H1 (cell line): ENCODE measurements at regions not wholly inside any gene's neighbourhood (a gene's known extent, or its start where the extent isn't known, plus 50 kb on each side); places are given as distances from the start of the nearest gene placed in this dataset.

Source experiments
- CTCF ChIA-PET: fragments of 300-600 bp; sonication (Branson Sonifier 250); formaldehyde crosslinking; loops from one replicate; lab custom pipeline; 2021; ENCODE audit not compliant: partially characterized antibody; lab: Charles Lee
- POLR2A ChIA-PET: fragments of 300-600 bp; sonication (Branson Sonifier 250); formaldehyde crosslinking; loops from one replicate; lab custom pipeline; 2021; ENCODE audit warnings: inconsistent platforms; ENCODE audit not compliant: partially characterized antibody; lab: Charles Lee
- DNase-seq, 2 experiments: peaks; one replicate each; pipeline versions ENCODE4 v3.0.0 to v3.0.0-alpha.2; 2010 to 2022; ENCODE audit warnings: low spot score in 2 of 2, low read depth in 1 of 2, mixed read lengths in 1 of 2
- FAIRE-seq: peaks from 2 replicates; lab custom pipeline; 2011; peaks lifted over from hg19 to GRCh38; lab: Jason Lieb, UNC
- H2AFZ ChIP-seq: 2 replicates; pipeline ENCODE4 v1.8.1; 2012; ENCODE audit warnings: low read length, inconsistent platforms
- H2AK5ac ChIP-seq: 2 replicates; pipeline ENCODE4 v1.6.1; 2013; ENCODE audit warnings: low read depth, low read length
- H2BK120ac ChIP-seq: replicated peaks from 2 replicates; pipeline ENCODE3; 2013; ENCODE audit warnings: low read depth, low read length, inconsistent platforms
- H2BK12ac ChIP-seq: 2 replicates; pipeline ENCODE4 v1.6.1; 2013; ENCODE audit warnings: low read depth, low read length
- H2BK15ac ChIP-seq: 2 replicates; pipeline ENCODE4 v1.6.1; 2013; ENCODE audit warnings: low read length
- H2BK20ac ChIP-seq: 2 replicates; pipeline ENCODE4 v1.6.1; 2013; ENCODE audit warnings: low read length
- H2BK5ac ChIP-seq: 2 replicates; pipeline ENCODE4 v1.6.1; 2013; ENCODE audit warnings: low read depth, low read length
- H3K14ac ChIP-seq: 2 replicates; pipeline ENCODE4 v1.6.1; 2013; ENCODE audit warnings: inconsistent platforms; ENCODE audit not compliant: insufficient read length
- H3K18ac ChIP-seq: 2 replicates; pipeline ENCODE4 v1.6.1; 2013; ENCODE audit warnings: low read length; ENCODE audit errors: extremely low read depth
- H3K23ac ChIP-seq: 2 replicates; pipeline ENCODE4 v1.6.1; 2013; ENCODE audit warnings: inconsistent platforms; ENCODE audit not compliant: insufficient read length
- H3K23me2 ChIP-seq: 2 replicates; pipeline ENCODE4 v1.6.1; 2013; ENCODE audit warnings: low read depth, low read length
- H3K27ac ChIP-seq: 2 replicates; pipeline ENCODE4 v1.6.1; 2011; ENCODE audit warnings: low read depth, low read length, inconsistent platforms
- H3K27me3 ChIP-seq, 4 experiments: replicated peaks in 1 of 4; 1 replicate in 1 of 4; 2 replicates in 3 of 4; pipeline versions ENCODE4 v1.6.1 to v1.8.1; 2011 to 2013; ENCODE audit warnings: low read length in 3 of 4, mild to moderate bottlenecking in 3 of 4, inconsistent platforms in 2 of 4, mixed read lengths in 2 of 4, moderate library complexity in 1 of 4; ENCODE audit not compliant: control insufficient read depth in 3 of 4, insufficient read depth in 3 of 4; ENCODE audit errors: extremely low read depth in 1 of 4
- H3K36me3 ChIP-seq, 4 experiments: 2 replicates each; pipeline versions ENCODE4 v1.6.1 to v1.8.1; 2011 to 2013; ENCODE audit warnings: mild to moderate bottlenecking in 4 of 4, low read length in 3 of 4, moderate library complexity in 2 of 4, control low read depth in 1 of 4, inconsistent platforms in 1 of 4; ENCODE audit not compliant: insufficient read depth in 4 of 4, control insufficient read depth in 2 of 4
- H3K4ac ChIP-seq: replicated peaks from 2 replicates; pipeline ENCODE3; 2013; ENCODE audit warnings: low read length, low read depth, mixed read lengths, inconsistent platforms; ENCODE audit not compliant: insufficient read length
- H3K4me1 ChIP-seq, 4 experiments: replicated peaks in 1 of 4; 1 replicate in 1 of 4; 2 replicates in 3 of 4; pipeline versions ENCODE4 v1.6.1 to v1.8.1; 2011 to 2013; ENCODE audit warnings: low read length in 3 of 4, inconsistent platforms in 2 of 4, mixed read lengths in 1 of 4; ENCODE audit not compliant: insufficient read depth in 4 of 4, control insufficient read depth in 3 of 4
- H3K4me2 ChIP-seq, 2 experiments: 2 replicates each; pipeline versions ENCODE4 v1.6.1 to v1.8.1; 2011 to 2013; ENCODE audit warnings: low read depth in 2 of 2, low read length in 2 of 2, control low read depth in 1 of 2, inconsistent platforms in 1 of 2, mild to moderate bottlenecking in 1 of 2; ENCODE audit not compliant: insufficient read depth in 1 of 2
- H3K4me3 ChIP-seq, 4 experiments: fragments of 200-600, 300-600 bp in 1 of 4; sonication (generic), shearing (Covaris generic), sonication (Bioruptor Twin) in 1 of 4; 2 replicates each; pipeline versions ENCODE4 v1.5.1 to v1.8.1; 2011 to 2016; ENCODE audit warnings: low read length in 4 of 4, low read depth in 3 of 4, control low read depth in 2 of 4, inconsistent platforms in 2 of 4, mild to moderate bottlenecking in 2 of 4, mixed read lengths in 1 of 4, moderate library complexity in 1 of 4; ENCODE audit not compliant: insufficient read depth in 2 of 4; ENCODE audit errors: extremely low read depth in 1 of 4
- H3K56ac ChIP-seq: replicated peaks from 2 replicates; pipeline ENCODE3; 2013; ENCODE audit warnings: low read depth, mild to moderate bottlenecking, mixed read lengths, low read length, inconsistent platforms; ENCODE audit not compliant: insufficient read length
- H3K79me1 ChIP-seq: 2 replicates; pipeline ENCODE4 v1.6.1; 2013; ENCODE audit warnings: low read depth, low read length, control low read depth
- H3K79me2 ChIP-seq, 2 experiments: 2 replicates each; pipeline versions ENCODE4 v1.6.1 to v1.8.1; 2012 to 2013; ENCODE audit warnings: low read length in 2 of 2, mild to moderate bottlenecking in 2 of 2, inconsistent platforms in 1 of 2; ENCODE audit not compliant: insufficient read depth in 2 of 2, control insufficient read depth in 1 of 2
- H3K9ac ChIP-seq, 4 experiments: replicated peaks in 1 of 4; 1 replicate in 1 of 4; 2 replicates in 3 of 4; pipeline versions ENCODE4 v1.6.1 to v1.8.1; 2011 to 2013; ENCODE audit warnings: low read depth in 3 of 4, low read length in 3 of 4, control low read depth in 2 of 4, mild to moderate bottlenecking in 2 of 4, moderate library complexity in 2 of 4, inconsistent platforms in 1 of 4; ENCODE audit errors: extremely low read depth in 1 of 4
- H3K9me3 ChIP-seq, 2 experiments: 2 replicates each; pipeline versions ENCODE4 v1.6.1 to v1.8.1; 2012 to 2013; ENCODE audit warnings: mild to moderate bottlenecking in 2 of 2, moderate library complexity in 2 of 2, control low read depth in 1 of 2, inconsistent platforms in 1 of 2, low read depth in 1 of 2, low read length in 1 of 2, mixed read lengths in 1 of 2; ENCODE audit not compliant: insufficient read depth in 2 of 2
- H4K20me1 ChIP-seq, 2 experiments: replicated peaks in 1 of 2; 2 replicates each; pipeline versions ENCODE3 to v1.8.1; 2011 to 2013; ENCODE audit warnings: inconsistent platforms in 2 of 2, low read length in 2 of 2, mild to moderate bottlenecking in 1 of 2; ENCODE audit not compliant: insufficient read depth in 2 of 2, control insufficient read depth in 1 of 2
- H4K5ac ChIP-seq: 2 replicates; pipeline ENCODE4 v1.6.1; 2013; ENCODE audit warnings: low read length, low read depth, mixed read lengths, inconsistent platforms; ENCODE audit not compliant: insufficient read length
- H4K8ac ChIP-seq: 2 replicates; pipeline ENCODE4 v1.8.0; 2013; ENCODE audit warnings: mild to moderate bottlenecking, moderate library complexity, low read length, inconsistent platforms; ENCODE audit not compliant: insufficient read depth; ENCODE audit errors: extremely low read depth
- H4K91ac ChIP-seq: replicated peaks from 2 replicates; pipeline ENCODE3; 2013; ENCODE audit warnings: low read length, mixed read lengths, inconsistent platforms; ENCODE audit not compliant: insufficient read length
- EGR1 ChIP-seq: IDR thresholded peaks from 2 replicates; pipeline ENCODE4 v1.6.1; 2011; ENCODE audit warnings: low read depth, low read length, borderline replicate concordance
- EP300 ChIP-seq, 2 experiments: IDR thresholded peaks; 1 replicate in 1 of 2; 2 replicates in 1 of 2; pipeline ENCODE4 v1.6.1; 2011 to 2012; ENCODE audit warnings: low read depth in 2 of 2, low read length in 2 of 2, mild to moderate bottlenecking in 2 of 2, borderline replicate concordance in 1 of 2, inconsistent platforms in 1 of 2, moderate library complexity in 1 of 2
- KDM4A ChIP-seq: IDR thresholded peaks from one replicate; pipeline ENCODE4 v1.7.1; 2012; ENCODE audit warnings: low read depth, mild to moderate bottlenecking, moderate library complexity, low read length, inconsistent platforms; ENCODE audit not compliant: severe bottlenecking
- NANOG ChIP-seq: IDR thresholded peaks from 2 replicates; pipeline ENCODE4 v1.6.1; 2011; ENCODE audit warnings: low read length, low read depth, mild to moderate bottlenecking, inconsistent platforms; ENCODE audit not compliant: insufficient read depth, poor library complexity, severe bottlenecking
- RNF2 ChIP-seq: fragments of 200-900, 300-1000 bp; sonication (generic); IDR thresholded peaks from 2 replicates; pipeline ENCODE4 v1.7.1; 2016; ENCODE audit warnings: borderline replicate concordance, low read depth, mild to moderate bottlenecking, antibody characterized with exemption, low read length; ENCODE audit not compliant: poor library complexity, severe bottlenecking; ENCODE audit errors: missing control alignments
- WGBS, 2 experiments: shearing (Covaris generic) in 1 of 2; methylation state at CpG; one replicate each; pipeline versions ENCODE4 v1.1.6 to v1.1.7; 2013 to 2015; ENCODE audit warnings: low lambda C conversion rate in 2 of 2, mixed read lengths in 2 of 2, inconsistent platforms in 1 of 2, low coverage in 1 of 2, missing lambda C conversion rate in 1 of 2; ENCODE audit not compliant: insufficient replicate concordance in 2 of 2, insufficient coverage in 1 of 2, insufficient read length in 1 of 2; ENCODE audit errors: extremely low coverage in 1 of 2, missing lambda C conversion rate in 1 of 2; 5-methylcytosine and 5-hydroxymethylcytosine counted together
- TF ChIP-seq, protein P1 (sequence below): IDR thresholded peaks from 2 replicates; pipeline ENCODE4 v1.6.1; 2012; ENCODE audit warnings: inconsistent platforms

DNA sequence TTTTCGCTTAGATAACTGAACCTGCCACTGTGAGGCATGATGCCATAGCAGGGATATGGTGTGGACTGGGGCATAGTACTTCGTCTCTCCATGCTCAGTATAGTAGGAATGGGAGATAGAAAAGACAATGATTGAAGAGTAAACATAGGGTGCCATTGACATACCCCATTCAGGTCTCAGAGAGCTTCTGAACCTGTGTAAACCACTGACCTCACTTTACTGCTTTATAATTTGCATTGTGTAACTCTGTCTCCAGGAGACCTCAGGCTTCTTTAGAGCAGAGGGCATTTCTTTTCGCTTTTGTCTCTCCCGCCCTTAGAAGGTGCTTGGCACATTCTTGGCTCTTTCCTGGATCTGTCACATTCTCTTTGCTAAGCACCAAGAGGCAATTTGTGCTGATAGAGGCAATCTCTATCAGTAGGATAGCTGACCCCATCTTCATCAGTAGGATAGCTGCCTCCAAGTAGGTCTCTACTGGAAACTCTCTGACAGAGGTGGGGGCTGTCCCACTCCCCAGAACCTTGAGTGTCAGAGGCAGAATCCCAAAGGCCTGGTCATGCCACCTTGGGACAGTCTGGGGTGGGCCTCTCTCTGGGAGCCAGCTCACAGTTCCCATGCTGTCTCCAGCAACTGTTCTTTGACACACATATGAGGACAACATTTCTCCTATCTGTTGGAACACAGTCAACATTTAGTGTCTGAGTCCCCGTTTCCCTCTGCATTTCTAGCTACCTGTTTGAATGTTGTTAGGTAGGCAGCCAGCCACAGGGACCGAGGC lies 181.9 kb downstream of the UTP18 start:
- CTCF ChIA-PET = interaction anchor here (1.2 kb wide), 3 partner anchors 8 to 79 kb away, joined by 3 to 4 read pairs (median 3); no protein-coding TSS in a partner anchor
- no peak for DNase-seq
- no peak for FAIRE-seq

More for the DNA sequence above, 181.9 kb downstream of the UTP18 start:
- no peak overlapping the region for H2AK5ac ChIP-seq
- H3K4me2 ChIP-seq = no peak overlapping the region
- H2BK15ac ChIP-seq = no peak overlapping the region
- TF ChIP-seq KDM4A (no peak), NANOG (no peak), EP300 (IDR thresholded peaks at IDR 0.05; ENCODE audit: borderline replicate concordance in 1 of 2, low read depth in 2 of 2, low read length in 2 of 2) (no peak), EGR1 (no peak), RNF2 (no peak)
- TF ChIP-seq, protein P1, sequence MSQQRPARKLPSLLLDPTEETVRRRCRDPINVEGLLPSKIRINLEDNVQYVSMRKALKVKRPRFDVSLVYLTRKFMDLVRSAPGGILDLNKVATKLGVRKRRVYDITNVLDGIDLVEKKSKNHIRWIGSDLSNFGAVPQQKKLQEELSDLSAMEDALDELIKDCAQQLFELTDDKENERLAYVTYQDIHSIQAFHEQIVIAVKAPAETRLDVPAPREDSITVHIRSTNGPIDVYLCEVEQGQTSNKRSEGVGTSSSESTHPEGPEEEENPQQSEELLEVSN = no peak
- no peaks in the 10 kb centered on the region for H3K27me3 ChIP-seq
- H3K36me3 ChIP-seq = no peaks in the 10 kb centered on the region
- H3K79me2 ChIP-seq = no peaks in the 10 kb centered on the region
- no peak overlapping the region for H2BK120ac ChIP-seq
- no peaks in the 10 kb centered on the region for H3K9me3 ChIP-seq
- no peak overlapping the region for H2BK12ac ChIP-seq
- H3K23me2 ChIP-seq = no peaks in the 10 kb centered on the region
- H3K23ac ChIP-seq = no peak overlapping the region
- 84% methylated on average over 6 of the region's 6 CpGs; no CpG with 5 or more reads in 1 of the 2 experiments for WGBS, 2 experiments
- H4K8ac ChIP-seq = no peak overlapping the region; the same call in 1 of the 2 replicates
- no peak overlapping the region for H2BK20ac ChIP-seq
- H4K91ac ChIP-seq = no peak overlapping the region
- H3K18ac ChIP-seq = no peak overlapping the region
- H4K20me1 ChIP-seq = no peaks in the 10 kb centered on the region
- no peak overlapping the region for H3K4me3 ChIP-seq
- H3K56ac ChIP-seq = no peak overlapping the region
- H2AFZ ChIP-seq = no peak overlapping the region
- H3K9ac ChIP-seq = no peak overlapping the region
- H3K4ac ChIP-seq = no peak overlapping the region
- H3K27ac ChIP-seq = no peak overlapping the region
- POLR2A ChIA-PET = no interaction called here
- H2BK5ac ChIP-seq = no peak overlapping the region
- no peak overlapping the region for H3K14ac ChIP-seq
- H3K79me1 ChIP-seq = no peaks in the 10 kb centered on the region
- H3K4me1 ChIP-seq = no peaks in the 10 kb centered on the region
- H4K5ac ChIP-seq = no peak overlapping the region
